B cell (primary cell): ENCODE measurements at regions not wholly inside any gene's neighbourhood (a gene's known extent, or its start where the extent isn't known, plus 50 kb on each side); places are given as distances from the start of the nearest gene placed in this dataset.

ENCODE experiments used
- CTCF ChIP-seq: fragments of 200-600 bp; IDR thresholded peaks from one replicate; pipeline ENCODE4 v1.8.0; 2022; ENCODE audit warnings: antibody characterized with exemption, mild to moderate bottlenecking
- EZH2 ChIP-seq: IDR thresholded peaks from 2 replicates; pipeline ENCODE4 v1.6.1; 2012; ENCODE audit warnings: borderline replicate concordance, low read depth, mild to moderate bottlenecking, moderate library complexity, low read length; ENCODE audit not compliant: insufficient read depth, poor library complexity, severe bottlenecking

- TF ChIP-seq CTCF = no peak
- TF ChIP-seq EZH2 = no peak
Measured at GRCh38 chr7:21070571-21071090, 283.9 kb upstream of the SP8 start.
